ENCODE measurements at regions not wholly inside any gene's neighbourhood (a gene's known extent, or its start where the extent isn't known, plus 50 kb on each side); places are given as distances from the start of the nearest gene placed in this dataset.
"Not testable (repeated sequence)": the region's sequence is repeated elsewhere in the genome, so short reads cannot be mapped to it uniquely, and the experiment has no call there.

DNA sequence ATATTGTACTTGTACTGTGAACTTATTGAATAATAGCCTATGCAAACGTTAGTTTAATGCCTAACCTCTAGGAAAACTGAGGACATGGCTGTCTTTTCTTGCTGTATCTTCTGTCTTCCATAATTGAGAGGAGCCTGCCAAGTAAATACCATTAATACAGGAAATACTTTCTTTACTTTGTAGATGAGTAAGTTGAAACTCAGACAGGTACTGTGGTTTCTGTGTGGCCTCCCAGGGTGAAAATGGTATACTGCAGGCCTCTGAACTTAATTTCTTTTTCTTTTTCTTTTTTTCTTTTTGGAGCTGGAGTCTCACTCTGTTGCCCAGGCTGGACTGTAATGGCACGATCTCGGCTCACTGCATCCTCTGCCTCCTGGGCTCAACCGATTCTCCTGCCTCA lies 208.8 kb upstream of the ADGRL4 start:
- DNase-seq (ENCODE audit: low spot score): no peak

DNA sequence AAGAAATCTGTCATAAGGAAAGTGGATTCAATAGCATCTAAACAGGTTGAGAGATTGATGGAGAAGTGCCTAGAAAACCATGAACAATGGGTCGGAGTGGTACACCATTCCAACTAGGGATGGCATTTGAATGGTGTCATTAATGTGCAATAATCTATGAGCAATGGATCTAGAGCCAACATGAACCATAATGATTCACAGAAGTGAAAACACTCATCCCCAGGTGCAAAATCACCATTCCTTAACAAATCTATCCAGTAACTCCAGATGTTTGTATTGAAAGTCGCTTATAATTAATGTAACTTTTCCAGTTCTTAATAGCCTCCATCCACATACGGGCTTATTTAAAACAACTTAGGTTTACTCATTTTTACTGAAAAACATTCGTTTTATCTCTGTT lies 201.3 kb upstream of the ADGRL4 start:
- DNase-seq (ENCODE audit: low spot score): no peak

GRCh38 chr1:79207331-79207730 lies 200.8 kb upstream of the ADGRL4 start:
- no peak for DNase-seq (ENCODE audit: low spot score)

- no peak for DNase-seq (ENCODE audit: low spot score)
These were observed 198.4 kb upstream of the ADGRL4 start for GRCh38 chr1:79204779-79205479.

DNA sequence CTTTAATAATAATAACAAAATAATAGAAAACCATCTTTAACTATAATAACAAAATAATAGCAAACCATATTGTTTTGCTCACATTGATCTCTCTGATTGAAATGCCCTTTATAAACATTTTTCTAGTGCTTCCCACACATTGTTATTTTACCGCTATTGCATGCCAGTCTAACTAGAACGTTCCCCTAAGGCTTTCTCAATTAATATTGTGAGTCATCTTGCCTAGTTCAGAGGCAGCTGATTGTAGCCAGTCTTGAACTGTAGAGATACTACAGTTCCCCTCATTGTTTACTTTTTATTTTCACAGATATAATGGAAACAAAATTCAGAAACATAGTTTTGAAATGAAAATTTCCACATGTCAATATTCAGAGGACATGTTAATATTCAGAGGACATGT lies 192.3 kb upstream of the ADGRL4 start:
- no peak for DNase-seq (ENCODE audit: low spot score)

DNA sequence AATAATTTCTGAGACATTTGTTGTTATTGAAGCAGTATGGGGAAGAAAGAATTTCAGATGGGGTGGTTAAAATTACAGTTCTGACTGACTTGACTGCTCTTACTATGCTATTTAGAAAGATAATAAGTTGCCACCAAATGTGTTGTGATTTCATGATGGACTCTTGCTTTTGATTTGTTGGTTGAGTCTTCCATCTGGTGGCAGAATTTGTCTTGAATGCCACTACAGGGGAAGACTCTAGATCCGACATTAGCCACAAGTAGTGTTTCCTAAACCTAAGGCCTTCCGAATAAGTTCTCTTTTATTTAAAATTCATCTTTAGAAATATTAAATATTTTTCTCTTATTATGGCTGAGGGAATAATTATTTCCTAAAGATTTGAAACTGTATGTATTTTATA lies 190.9 kb upstream of the ADGRL4 start:
- no peak for DNase-seq (ENCODE audit: low spot score)

GRCh38 chr1:79196211-79196610 lies 189.7 kb upstream of the ADGRL4 start:
- DNase-seq (ENCODE audit: low spot score): no peak

DNA sequence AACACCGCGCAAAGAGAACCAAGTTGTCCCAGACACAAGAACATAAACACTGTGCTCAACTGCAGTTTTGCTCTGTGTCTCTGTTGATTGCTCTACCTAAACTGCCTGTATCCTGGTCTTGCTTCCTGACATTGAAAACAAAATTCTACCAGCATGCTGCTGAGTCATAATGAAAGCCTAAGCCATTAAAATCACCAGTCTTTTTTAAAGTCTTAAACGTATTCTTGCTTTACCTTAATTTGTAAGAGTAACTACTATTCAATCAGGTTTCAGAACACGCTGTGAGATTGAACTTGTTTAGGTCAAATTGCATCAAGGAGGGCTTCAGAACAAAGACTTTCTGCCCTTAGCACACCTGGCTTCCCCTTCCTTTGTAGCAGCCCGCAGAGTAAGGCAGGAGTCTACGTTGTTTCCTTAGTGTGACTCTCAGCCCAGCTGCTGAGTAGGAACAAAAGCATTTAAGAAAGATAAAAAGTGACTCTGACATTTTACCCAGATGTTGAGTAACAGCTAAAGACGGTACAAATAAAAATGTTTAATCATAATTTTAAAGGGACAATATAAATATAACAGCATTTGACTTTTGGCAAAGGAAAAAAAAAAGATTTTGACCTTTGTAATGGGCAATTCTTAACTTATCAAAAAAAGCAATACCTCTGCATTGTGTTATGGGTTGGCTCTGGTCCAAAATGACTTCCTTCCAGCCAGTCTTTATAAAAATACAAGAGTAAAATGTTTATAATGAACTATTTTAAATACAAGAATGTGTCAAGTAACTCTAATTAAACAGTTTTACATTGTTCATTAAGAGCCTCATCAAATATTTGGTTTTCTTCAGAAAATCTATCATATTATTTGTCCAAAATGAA lies 186.9 kb upstream of the ADGRL4 start:
- DNase-seq (ENCODE audit: low spot score): no peak

DNA sequence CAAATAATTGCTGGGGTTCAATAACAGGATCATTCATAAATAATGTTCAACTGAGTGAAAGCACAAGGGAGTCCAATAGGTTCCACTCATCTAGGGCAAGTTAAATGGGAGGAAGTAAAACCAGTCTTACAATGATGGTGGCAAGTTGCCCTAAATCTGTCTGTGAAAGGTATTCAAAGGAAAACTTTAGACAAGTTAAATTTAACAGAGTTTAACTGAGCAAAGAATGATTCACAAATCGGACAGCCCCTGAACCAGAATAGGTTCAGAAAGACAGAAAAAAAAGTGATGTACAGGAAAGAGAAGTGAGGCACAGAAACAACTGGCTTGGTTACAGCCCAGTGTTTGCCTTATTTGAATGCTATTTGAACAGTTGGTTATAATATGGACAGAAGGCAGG lies 183.5 kb upstream of the ADGRL4 start:
- DNase-seq (ENCODE audit: low spot score): no peak

- DNase-seq (ENCODE audit: low spot score): no peak
These were observed 181.8 kb upstream of the ADGRL4 start for GRCh38 chr1:79188337-79188736.

- no peak for DNase-seq (ENCODE audit: low spot score)
These were observed 179.7 kb upstream of the ADGRL4 start for GRCh38 chr1:79186260-79186659.

GRCh38 chr1:79177844-79178243 lies 171.3 kb upstream of the ADGRL4 start:
- DNase-seq (ENCODE audit: low spot score): no peak

- no peak for DNase-seq (ENCODE audit: low spot score)
These were observed 154.5 kb upstream of the ADGRL4 start for GRCh38 chr1:79161077-79161476.

GRCh38 chr1:79155991-79156390 lies 149.5 kb upstream of the ADGRL4 start:
- DNase-seq (ENCODE audit: low spot score): no peak

DNA sequence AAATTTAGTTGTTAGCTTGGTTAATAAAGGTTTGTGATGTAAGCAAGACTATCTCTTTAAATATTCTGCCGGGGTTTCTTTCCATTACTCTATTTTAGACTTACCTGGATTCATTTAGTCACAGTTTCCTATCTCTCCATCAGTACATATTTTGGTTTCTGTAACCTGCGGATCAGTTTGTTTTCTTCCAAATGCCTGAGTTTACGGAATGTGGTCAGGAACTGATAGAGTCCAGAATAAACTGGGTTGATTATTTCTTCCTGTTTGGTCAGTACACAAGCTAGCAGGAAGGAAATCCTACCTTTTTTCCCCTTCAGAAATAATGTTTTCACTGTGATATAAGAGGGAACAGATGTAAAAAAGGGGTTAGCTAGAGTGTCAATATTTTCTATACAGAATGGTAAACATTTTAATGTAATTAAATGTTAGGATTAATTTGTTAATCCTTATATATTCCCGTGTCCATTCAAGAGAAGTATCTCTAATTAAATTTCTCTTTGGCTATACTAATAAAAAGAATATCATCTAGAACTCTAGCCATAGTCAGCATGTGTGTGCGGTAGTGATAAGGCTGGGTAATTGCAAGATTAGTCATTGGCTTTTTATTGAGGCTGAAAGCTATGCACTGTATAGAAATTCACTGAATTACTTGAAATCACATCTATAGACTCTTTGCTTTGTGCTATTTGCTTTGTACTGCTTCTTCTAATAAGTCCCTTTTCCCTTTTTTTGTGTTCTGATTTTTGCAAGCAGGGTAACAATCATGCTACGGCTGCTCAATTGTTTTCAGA lies 144.7 kb upstream of the ADGRL4 start:
- no peak for DNase-seq (ENCODE audit: low spot score)

GRCh38 chr1:79150576-79150975 lies 144.0 kb upstream of the ADGRL4 start:
- DNase-seq (ENCODE audit: low spot score): no peak

- not testable (repeated sequence) for DNase-seq (ENCODE audit: low spot score)
These were observed 131.7 kb upstream of the ADGRL4 start for GRCh38 chr1:79138227-79138626.

- DNase-seq (ENCODE audit: low spot score): no peak
These were observed 127.3 kb upstream of the ADGRL4 start for GRCh38 chr1:79133774-79134364.

- no peak for DNase-seq (ENCODE audit: low spot score)
These were observed 125.1 kb upstream of the ADGRL4 start for GRCh38 chr1:79131626-79132025.

- DNase-seq (ENCODE audit: low spot score): no peak
These were observed 123.4 kb upstream of the ADGRL4 start for GRCh38 chr1:79129914-79130313.

DNA sequence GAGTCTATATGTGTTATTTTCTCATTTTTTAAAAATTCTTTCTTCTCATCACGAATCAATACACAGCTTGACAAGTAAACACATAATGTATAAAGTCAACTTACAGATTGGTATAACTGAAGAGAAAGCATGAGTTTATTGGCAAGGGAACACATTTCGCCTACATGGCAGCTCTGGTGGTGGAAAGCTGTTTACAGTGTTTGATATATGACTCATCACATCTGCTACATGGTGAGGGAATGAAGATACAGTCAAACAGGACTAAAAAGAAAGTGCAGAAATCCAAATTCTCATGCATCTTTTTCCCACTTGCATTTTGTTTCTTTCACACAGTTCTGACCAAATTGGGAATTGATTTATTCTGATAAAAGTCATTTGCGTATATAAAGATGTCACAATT lies 122.2 kb upstream of the ADGRL4 start:
- DNase-seq (ENCODE audit: low spot score): no peak

- no peak for DNase-seq (ENCODE audit: low spot score)
These were observed 118.2 kb upstream of the ADGRL4 start for GRCh38 chr1:79124756-79125155.

All from HuH-7 (cell line).